NT2/D1 (cell line): ENCODE measurements at regions not wholly inside any gene's neighbourhood (a gene's known extent, or its start where the extent isn't known, plus 50 kb on each side); places are given as distances from the start of the nearest gene placed in this dataset.
"Not testable (repeated sequence)": the region's sequence is repeated elsewhere in the genome, so short reads cannot be mapped to it uniquely, and the experiment has no call there.

Experiments used
- SUZ12 ChIP-seq: IDR thresholded peaks from 2 replicates; pipeline ENCODE4 v1.6.1; 2011; ENCODE audit not compliant: insufficient read length, insufficient read depth; ENCODE audit errors: extremely low read depth
- YY1 ChIP-seq: IDR thresholded peaks from 2 replicates; pipeline ENCODE4 v1.6.1; 2011; ENCODE audit not compliant: insufficient read length, insufficient read depth
- ZNF274 ChIP-seq: IDR thresholded peaks from 2 replicates; pipeline ENCODE4 v1.6.1; 2011; ENCODE audit warnings: mild to moderate bottlenecking, low read depth, low read length

GRCh38 chrX:46223499-46223898, 321.7 kb downstream of the ZNF674 start:
- TF ChIP-seq ZNF274, YY1, SUZ12: not testable (repeated sequence)
